H1 (cell line): ENCODE measurements at regions not wholly inside any gene's neighbourhood (a gene's known extent, or its start where the extent isn't known, plus 50 kb on each side); places are given as distances from the start of the nearest gene placed in this dataset.

Experiments used
- ATF2 ChIP-seq: IDR thresholded peaks from 2 replicates; pipeline ENCODE4 v1.6.1; 2012; ENCODE audit warnings: low read length, inconsistent platforms
- CHD2 ChIP-seq: IDR thresholded peaks from 2 replicates; pipeline ENCODE4 v1.6.1; 2012; ENCODE audit warnings: low read length, improper control_type of control experiment
- GABPA ChIP-seq: IDR thresholded peaks from 2 replicates; pipeline ENCODE4 v1.6.1; 2011; ENCODE audit warnings: mild to moderate bottlenecking, low read length, moderate library complexity, borderline replicate concordance; ENCODE audit not compliant: insufficient read depth
- JUN ChIP-seq: IDR thresholded peaks from 2 replicates; pipeline ENCODE4 v1.6.1; 2011; ENCODE audit warnings: low read depth, mild to moderate bottlenecking, improper control_type of control experiment, low read length
- POLR2AphosphoS5 ChIP-seq: IDR thresholded peaks from 2 replicates; pipeline ENCODE4 v1.6.1; 2011; ENCODE audit warnings: low read depth, low read length
- SIRT6 ChIP-seq: IDR thresholded peaks from one replicate; pipeline ENCODE4 v1.7.1; 2012; ENCODE audit warnings: low read length, inconsistent platforms
- TEAD4 ChIP-seq: IDR thresholded peaks from 2 replicates; pipeline ENCODE4 v1.6.1; 2012; ENCODE audit warnings: low read depth, low read length, inconsistent platforms, mixed read lengths
- TF ChIP-seq, protein P1 (sequence below): fragments of 300-600 bp; sonication (generic); IDR thresholded peaks from 2 replicates; pipeline ENCODE4 v1.7.1; 2012; ENCODE audit warnings: low read length, moderate library complexity, mild to moderate bottlenecking, inconsistent platforms; ENCODE audit not compliant: insufficient replicate concordance

GRCh38 chr18:78821396-78821795 lies 158.2 kb upstream of the SALL3 start (continued):
- TF ChIP-seq, protein P1, sequence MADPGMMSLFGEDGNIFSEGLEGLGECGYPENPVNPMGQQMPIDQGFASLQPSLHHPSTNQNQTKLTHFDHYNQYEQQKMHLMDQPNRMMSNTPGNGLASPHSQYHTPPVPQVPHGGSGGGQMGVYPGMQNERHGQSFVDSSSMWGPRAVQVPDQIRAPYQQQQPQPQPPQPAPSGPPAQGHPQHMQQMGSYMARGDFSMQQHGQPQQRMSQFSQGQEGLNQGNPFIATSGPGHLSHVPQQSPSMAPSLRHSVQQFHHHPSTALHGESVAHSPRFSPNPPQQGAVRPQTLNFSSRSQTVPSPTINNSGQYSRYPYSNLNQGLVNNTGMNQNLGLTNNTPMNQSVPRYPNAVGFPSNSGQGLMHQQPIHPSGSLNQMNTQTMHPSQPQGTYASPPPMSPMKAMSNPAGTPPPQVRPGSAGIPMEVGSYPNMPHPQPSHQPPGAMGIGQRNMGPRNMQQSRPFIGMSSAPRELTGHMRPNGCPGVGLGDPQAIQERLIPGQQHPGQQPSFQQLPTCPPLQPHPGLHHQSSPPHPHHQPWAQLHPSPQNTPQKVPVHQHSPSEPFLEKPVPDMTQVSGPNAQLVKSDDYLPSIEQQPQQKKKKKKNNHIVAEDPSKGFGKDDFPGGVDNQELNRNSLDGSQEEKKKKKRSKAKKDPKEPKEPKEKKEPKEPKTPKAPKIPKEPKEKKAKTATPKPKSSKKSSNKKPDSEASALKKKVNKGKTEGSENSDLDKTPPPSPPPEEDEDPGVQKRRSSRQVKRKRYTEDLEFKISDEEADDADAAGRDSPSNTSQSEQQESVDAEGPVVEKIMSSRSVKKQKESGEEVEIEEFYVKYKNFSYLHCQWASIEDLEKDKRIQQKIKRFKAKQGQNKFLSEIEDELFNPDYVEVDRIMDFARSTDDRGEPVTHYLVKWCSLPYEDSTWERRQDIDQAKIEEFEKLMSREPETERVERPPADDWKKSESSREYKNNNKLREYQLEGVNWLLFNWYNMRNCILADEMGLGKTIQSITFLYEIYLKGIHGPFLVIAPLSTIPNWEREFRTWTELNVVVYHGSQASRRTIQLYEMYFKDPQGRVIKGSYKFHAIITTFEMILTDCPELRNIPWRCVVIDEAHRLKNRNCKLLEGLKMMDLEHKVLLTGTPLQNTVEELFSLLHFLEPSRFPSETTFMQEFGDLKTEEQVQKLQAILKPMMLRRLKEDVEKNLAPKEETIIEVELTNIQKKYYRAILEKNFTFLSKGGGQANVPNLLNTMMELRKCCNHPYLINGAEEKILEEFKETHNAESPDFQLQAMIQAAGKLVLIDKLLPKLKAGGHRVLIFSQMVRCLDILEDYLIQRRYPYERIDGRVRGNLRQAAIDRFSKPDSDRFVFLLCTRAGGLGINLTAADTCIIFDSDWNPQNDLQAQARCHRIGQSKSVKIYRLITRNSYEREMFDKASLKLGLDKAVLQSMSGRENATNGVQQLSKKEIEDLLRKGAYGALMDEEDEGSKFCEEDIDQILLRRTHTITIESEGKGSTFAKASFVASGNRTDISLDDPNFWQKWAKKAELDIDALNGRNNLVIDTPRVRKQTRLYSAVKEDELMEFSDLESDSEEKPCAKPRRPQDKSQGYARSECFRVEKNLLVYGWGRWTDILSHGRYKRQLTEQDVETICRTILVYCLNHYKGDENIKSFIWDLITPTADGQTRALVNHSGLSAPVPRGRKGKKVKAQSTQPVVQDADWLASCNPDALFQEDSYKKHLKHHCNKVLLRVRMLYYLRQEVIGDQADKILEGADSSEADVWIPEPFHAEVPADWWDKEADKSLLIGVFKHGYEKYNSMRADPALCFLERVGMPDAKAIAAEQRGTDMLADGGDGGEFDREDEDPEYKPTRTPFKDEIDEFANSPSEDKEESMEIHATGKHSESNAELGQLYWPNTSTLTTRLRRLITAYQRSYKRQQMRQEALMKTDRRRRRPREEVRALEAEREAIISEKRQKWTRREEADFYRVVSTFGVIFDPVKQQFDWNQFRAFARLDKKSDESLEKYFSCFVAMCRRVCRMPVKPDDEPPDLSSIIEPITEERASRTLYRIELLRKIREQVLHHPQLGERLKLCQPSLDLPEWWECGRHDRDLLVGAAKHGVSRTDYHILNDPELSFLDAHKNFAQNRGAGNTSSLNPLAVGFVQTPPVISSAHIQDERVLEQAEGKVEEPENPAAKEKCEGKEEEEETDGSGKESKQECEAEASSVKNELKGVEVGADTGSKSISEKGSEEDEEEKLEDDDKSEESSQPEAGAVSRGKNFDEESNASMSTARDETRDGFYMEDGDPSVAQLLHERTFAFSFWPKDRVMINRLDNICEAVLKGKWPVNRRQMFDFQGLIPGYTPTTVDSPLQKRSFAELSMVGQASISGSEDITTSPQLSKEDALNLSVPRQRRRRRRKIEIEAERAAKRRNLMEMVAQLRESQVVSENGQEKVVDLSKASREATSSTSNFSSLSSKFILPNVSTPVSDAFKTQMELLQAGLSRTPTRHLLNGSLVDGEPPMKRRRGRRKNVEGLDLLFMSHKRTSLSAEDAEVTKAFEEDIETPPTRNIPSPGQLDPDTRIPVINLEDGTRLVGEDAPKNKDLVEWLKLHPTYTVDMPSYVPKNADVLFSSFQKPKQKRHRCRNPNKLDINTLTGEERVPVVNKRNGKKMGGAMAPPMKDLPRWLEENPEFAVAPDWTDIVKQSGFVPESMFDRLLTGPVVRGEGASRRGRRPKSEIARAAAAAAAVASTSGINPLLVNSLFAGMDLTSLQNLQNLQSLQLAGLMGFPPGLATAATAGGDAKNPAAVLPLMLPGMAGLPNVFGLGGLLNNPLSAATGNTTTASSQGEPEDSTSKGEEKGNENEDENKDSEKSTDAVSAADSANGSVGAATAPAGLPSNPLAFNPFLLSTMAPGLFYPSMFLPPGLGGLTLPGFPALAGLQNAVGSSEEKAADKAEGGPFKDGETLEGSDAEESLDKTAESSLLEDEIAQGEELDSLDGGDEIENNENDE: no peak
- TF ChIP-seq CHD2: no peak
- no peak for TF ChIP-seq ATF2
- no peak for TF ChIP-seq JUN
- TF ChIP-seq POLR2AphosphoS5: no peak
- no peak for TF ChIP-seq TEAD4
- TF ChIP-seq SIRT6: no peak
- no peak for TF ChIP-seq GABPA
